GM10266 (cell line): ENCODE measurements at regions not wholly inside any gene's neighbourhood (a gene's known extent, or its start where the extent isn't known, plus 50 kb on each side); places are given as distances from the start of the nearest gene placed in this dataset.

Source experiments
- DNase-seq: peaks from one replicate; pipeline ENCODE4 v3.0.0; 2012; ENCODE audit errors: extremely low spot score
- CTCF ChIP-seq: IDR thresholded peaks from 2 replicates; pipeline ENCODE4 v1.5.1; 2012; ENCODE audit warnings: mild to moderate bottlenecking, low read depth; ENCODE audit not compliant: control insufficient read depth, insufficient read depth; ENCODE audit errors: missing control alignments

DNA sequence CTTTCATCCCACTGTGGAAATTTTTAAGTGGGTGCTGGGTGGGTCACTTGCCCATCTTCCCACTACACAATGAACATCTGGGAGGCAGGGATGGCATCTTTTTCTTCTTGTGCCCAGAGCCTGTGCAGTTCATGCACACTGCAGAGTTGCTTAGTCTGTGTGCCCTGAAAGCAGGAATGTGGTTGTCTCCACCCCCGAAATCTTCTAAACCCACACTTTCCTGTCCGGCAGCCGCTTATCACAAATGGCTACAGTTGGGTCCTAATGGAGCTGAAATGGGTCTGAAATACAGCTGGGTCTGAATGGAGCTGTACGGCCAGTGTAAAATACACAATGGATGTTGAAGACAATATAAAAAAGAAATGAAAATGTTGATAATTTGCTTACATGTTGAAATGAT, 112.1 kb upstream of the PMEPA1 start:
- no peak for DNase-seq
- no peak for TF ChIP-seq CTCF

- TF ChIP-seq CTCF: no peak
- no peak for DNase-seq
Measured at GRCh38 chr20:57819691-57820380, 110.0 kb upstream of the PMEPA1 start.

DNA sequence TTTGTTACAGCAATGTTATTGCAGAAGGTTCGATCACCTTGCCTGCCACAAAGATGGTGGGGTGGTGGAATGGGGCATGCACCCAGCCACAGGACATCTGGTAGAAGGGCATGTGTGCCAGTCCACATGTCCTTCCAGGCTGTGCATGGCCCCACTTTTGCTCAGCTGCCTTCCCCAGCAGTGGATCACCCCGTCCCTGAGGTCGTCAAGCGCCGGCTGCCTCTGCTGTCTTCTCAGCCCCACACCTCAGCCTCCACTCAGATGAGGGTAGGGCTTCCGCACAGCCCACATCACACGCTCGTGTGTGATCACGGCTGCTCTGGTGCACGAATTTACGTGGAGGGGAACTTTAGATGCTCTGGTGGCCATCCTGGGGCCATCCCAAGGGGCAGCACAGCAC, 109.5 kb upstream of the PMEPA1 start:
- TF ChIP-seq CTCF: no peak
- DNase-seq: no peak

DNA sequence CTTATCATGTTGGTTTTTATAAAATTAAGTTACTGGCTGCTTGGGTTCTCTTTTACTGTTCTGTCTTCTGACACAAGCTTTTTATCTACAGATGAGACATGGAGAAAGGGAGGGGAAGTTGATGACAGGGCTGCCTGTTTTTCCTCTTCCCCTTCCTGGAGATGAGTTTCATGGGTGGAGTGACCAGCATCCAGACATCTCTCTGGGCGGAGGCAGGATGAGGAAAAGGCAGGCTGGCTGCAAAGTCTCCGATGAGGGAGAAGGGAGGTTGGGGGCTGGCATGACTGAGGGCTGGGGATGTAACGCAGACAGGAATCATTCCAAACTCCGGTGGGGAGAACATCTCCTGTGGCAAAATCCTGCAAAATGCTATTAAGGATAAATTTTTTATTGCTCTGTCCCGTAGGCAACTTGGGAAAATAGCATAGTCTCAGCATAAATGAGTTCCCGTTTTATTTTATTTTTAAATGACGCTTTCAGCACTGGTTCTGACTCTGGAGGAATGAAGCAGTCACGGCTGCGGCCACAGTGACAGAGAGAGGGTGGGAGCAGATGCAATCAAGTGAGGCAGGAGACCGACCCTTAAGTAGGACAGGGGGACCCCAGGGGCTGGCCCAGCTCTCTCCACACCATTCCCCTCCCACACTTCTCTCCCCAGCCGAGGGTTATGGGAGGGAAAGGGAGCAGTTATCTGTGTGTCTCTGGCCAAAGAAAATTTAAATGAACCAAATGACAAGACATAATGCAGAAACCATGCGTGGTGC, 108.8 kb upstream of the PMEPA1 start:
- no peak for DNase-seq
- TF ChIP-seq CTCF: no peak

DNA sequence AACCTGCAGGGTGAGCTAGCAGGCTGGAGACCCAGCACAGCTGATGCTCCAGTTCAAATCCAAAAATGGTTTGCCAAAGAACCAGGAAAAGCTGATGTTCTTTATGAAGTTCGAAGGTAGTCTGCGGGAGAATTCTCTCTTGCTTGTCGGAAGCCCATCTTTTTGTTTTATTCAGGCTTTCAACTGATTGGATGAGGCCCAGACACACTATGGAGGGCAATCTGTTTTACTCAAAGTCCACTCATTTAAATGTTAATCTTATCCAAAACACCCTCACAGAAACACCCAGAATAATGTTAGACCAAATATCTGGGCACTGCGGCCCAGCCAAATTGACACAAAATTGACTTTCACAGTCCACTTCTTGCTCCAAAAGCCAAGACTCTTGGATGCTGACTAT, 105.6 kb upstream of the PMEPA1 start:
- DNase-seq: no peak
- no peak for TF ChIP-seq CTCF

GRCh38 chr20:57814529-57814928, 104.7 kb upstream of the PMEPA1 start:
- no peak for TF ChIP-seq CTCF
- no peak for DNase-seq
